HG02884 (cell line): ENCODE measurements at regions not wholly inside any gene's neighbourhood (a gene's known extent, or its start where the extent isn't known, plus 50 kb on each side); places are given as distances from the start of the nearest gene placed in this dataset.

Experiments used
- ATAC-seq: cut with Tn5 transposase; IDR thresholded peaks from one replicate; pipeline ENCODE4 v1.9.1; 2021; ENCODE audit warnings: mild to moderate bottlenecking, moderate library complexity; ENCODE audit not compliant: unreplicated experiment

- no peak for ATAC-seq
These were observed 643.8 kb downstream of the SORCS1 start for GRCh38 chr10:106520698-106521097.

- ATAC-seq: no peak
These were observed 645.0 kb downstream of the SORCS1 start for GRCh38 chr10:106519376-106520030.

GRCh38 chr10:106515206-106515790 is 649.2 kb downstream of the SORCS1 start:
- ATAC-seq: no peak

- no peak for ATAC-seq
These were observed 651.1 kb downstream of the SORCS1 start for GRCh38 chr10:106513352-106513771.

GRCh38 chr10:106511917-106512316 is 652.6 kb downstream of the SORCS1 start:
- no peak for ATAC-seq

GRCh38 chr10:106508950-106509349 is 655.6 kb downstream of the SORCS1 start:
- no peak for ATAC-seq

- no peak for ATAC-seq
These were observed 657.8 kb downstream of the SORCS1 start for GRCh38 chr10:106506526-106507283.

GRCh38 chr10:106504536-106504935 is 660.0 kb downstream of the SORCS1 start:
- no peak for ATAC-seq

- ATAC-seq: no peak
These were observed 661.9 kb downstream of the SORCS1 start for GRCh38 chr10:106502641-106503040.

GRCh38 chr10:106500925-106501525 is 663.5 kb downstream of the SORCS1 start:
- ATAC-seq: no peak

GRCh38 chr10:106500041-106500924 is 664.2 kb downstream of the SORCS1 start:
- ATAC-seq: no peak

GRCh38 chr10:106499448-106499847 is 665.1 kb downstream of the SORCS1 start:
- no peak for ATAC-seq

- no peak for ATAC-seq
These were observed 665.8 kb downstream of the SORCS1 start for GRCh38 chr10:106498675-106499074.

GRCh38 chr10:106495931-106496330 is 668.6 kb downstream of the SORCS1 start:
- no peak for ATAC-seq

GRCh38 chr10:106493751-106494150 is 670.8 kb downstream of the SORCS1 start:
- ATAC-seq: no peak

- ATAC-seq: no peak
These were observed 671.3 kb downstream of the SORCS1 start for GRCh38 chr10:106493226-106493625.

- no peak for ATAC-seq
These were observed 676.8 kb downstream of the SORCS1 start for GRCh38 chr10:106487726-106488125.

- no peak for ATAC-seq
These were observed 682.8 kb downstream of the SORCS1 start for GRCh38 chr10:106481598-106482275.

- no peak for ATAC-seq
These were observed 684.9 kb downstream of the SORCS1 start for GRCh38 chr10:106479636-106480035.

GRCh38 chr10:106474876-106475275 is 689.6 kb downstream of the SORCS1 start:
- ATAC-seq: no peak
